ENCODE measurements at regions not wholly inside any gene's neighbourhood (a gene's known extent, or its start where the extent isn't known, plus 50 kb on each side); places are given as distances from the start of the nearest gene placed in this dataset.
"Not testable (repeated sequence)": the region's sequence is repeated elsewhere in the genome, so short reads cannot be mapped to it uniquely, and the experiment has no call there.

DNA sequence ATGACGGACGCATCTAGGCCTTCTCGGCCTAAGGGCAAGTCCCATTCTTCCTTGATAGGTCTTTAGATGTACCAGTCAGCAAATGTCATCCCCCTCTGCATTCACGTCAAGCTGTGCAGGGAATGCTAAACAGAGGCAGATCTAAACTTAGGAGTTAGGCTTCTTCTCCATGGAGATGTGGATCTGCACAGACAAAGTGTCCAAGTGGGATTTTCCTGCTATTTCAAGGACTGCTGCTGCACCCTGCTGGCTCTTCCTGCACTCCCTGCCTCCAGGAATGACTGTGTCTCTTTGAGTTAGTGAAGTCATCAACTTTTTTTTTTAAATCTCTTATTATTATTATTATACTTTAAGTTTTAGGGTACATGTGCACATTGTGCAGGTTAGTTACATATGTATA, 73.4 kb upstream of the SAMD11 start:
- TF ChIP-seq POLR2AphosphoS5 (IDR thresholded peaks at IDR 0.05; ENCODE audit: insufficient read depth, low read depth, low read length); EZH2 (IDR thresholded peaks at IDR 0.05; ENCODE audit: borderline replicate concordance, low read depth, low read length, severe bottlenecking); MYC (IDR thresholded peaks at IDR 0.05; ENCODE audit: low read depth, low read length); POLR2A (IDR thresholded peaks at IDR 0.05; ENCODE audit: low read depth, low read length); FOS (IDR thresholded peaks at IDR 0.05; ENCODE audit: borderline replicate concordance, insufficient read depth, low read length); GATA2 (IDR thresholded peaks at IDR 0.05; ENCODE audit: insufficient read depth, insufficient read length, low read depth, low read length): not testable (repeated sequence)
- TF ChIP-seq, protein P1, sequence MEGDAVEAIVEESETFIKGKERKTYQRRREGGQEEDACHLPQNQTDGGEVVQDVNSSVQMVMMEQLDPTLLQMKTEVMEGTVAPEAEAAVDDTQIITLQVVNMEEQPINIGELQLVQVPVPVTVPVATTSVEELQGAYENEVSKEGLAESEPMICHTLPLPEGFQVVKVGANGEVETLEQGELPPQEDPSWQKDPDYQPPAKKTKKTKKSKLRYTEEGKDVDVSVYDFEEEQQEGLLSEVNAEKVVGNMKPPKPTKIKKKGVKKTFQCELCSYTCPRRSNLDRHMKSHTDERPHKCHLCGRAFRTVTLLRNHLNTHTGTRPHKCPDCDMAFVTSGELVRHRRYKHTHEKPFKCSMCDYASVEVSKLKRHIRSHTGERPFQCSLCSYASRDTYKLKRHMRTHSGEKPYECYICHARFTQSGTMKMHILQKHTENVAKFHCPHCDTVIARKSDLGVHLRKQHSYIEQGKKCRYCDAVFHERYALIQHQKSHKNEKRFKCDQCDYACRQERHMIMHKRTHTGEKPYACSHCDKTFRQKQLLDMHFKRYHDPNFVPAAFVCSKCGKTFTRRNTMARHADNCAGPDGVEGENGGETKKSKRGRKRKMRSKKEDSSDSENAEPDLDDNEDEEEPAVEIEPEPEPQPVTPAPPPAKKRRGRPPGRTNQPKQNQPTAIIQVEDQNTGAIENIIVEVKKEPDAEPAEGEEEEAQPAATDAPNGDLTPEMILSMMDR (IDR thresholded peaks at IDR 0.05; ENCODE audit: extremely low read depth in 1 of 2, insufficient read depth in 1 of 2, low read depth in 1 of 2, low read length in 2 of 2), result not testable (repeated sequence)
- TF ChIP-seq, protein P2, sequence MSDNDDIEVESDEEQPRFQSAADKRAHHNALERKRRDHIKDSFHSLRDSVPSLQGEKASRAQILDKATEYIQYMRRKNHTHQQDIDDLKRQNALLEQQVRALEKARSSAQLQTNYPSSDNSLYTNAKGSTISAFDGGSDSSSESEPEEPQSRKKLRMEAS (IDR thresholded peaks at IDR 0.05; ENCODE audit: insufficient read depth, insufficient read length), result not testable (repeated sequence)
